ENCODE measurements at regions not wholly inside any gene's neighbourhood (a gene's known extent, or its start where the extent isn't known, plus 50 kb on each side); places are given as distances from the start of the nearest gene placed in this dataset.

- no peaks in the 10 kb centered on the region for H3K36me3 Mint-ChIP-seq
- H3K4me3 Mint-ChIP-seq, result no peak overlapping the region
- peaks cover 0 to 18% (median 5%) of the 10 kb centered on the region in 7 donors for H3K9me3 Mint-ChIP-seq
These were observed 515.0 kb downstream of the PYDC2 start for GRCh38 chr3:191975936-191976335.

DNA sequence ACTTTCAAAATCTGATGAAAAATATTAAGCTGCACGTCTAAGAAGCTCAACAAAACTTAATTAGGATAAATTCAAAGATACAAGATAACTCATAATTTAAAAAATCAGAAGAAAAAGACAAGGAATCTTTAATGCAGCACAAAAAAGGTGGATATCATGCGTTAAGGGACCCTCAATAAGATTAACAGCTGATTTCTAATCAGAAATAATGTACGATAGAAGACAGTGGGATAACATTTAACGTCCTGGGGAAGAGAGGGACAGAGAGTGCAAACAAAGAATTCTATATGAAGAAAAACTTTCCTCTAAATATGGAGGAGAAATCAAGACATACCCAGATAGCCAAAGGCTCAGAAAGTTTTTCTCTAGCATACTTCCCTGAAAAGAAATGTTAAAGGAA is 519.5 kb downstream of the PYDC2 start:
- DNase-seq, result no peak
- H2AFZ ChIP-seq (ENCODE audit: insufficient read depth, low read depth, low read length, poor library complexity, severe bottlenecking), result no peak overlapping the region
- H3K9me3 ChIP-seq (replicated peaks in 1 of 2; ENCODE audit: control insufficient read depth in 1 of 2, insufficient read depth in 1 of 2, low read length in 2 of 2), result peaks cover 0 to 8% of the 10 kb centered on the region in 2 donors
- no peak overlapping the region for H3K4me2 ChIP-seq (replicated peaks; ENCODE audit: extremely low read depth, low read length, poor library complexity, severe bottlenecking)
- TF ChIP-seq, protein P1, sequence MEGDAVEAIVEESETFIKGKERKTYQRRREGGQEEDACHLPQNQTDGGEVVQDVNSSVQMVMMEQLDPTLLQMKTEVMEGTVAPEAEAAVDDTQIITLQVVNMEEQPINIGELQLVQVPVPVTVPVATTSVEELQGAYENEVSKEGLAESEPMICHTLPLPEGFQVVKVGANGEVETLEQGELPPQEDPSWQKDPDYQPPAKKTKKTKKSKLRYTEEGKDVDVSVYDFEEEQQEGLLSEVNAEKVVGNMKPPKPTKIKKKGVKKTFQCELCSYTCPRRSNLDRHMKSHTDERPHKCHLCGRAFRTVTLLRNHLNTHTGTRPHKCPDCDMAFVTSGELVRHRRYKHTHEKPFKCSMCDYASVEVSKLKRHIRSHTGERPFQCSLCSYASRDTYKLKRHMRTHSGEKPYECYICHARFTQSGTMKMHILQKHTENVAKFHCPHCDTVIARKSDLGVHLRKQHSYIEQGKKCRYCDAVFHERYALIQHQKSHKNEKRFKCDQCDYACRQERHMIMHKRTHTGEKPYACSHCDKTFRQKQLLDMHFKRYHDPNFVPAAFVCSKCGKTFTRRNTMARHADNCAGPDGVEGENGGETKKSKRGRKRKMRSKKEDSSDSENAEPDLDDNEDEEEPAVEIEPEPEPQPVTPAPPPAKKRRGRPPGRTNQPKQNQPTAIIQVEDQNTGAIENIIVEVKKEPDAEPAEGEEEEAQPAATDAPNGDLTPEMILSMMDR (IDR thresholded peaks at IDR 0.05), result no peak
- no peak overlapping the region for H3K4me3 ChIP-seq (replicated peaks in 1 of 3; ENCODE audit: low read depth in 2 of 3, low read length in 3 of 3)
- H3K9me3 Mint-ChIP-seq, result peaks cover 0 to 10% (median 6%) of the 10 kb centered on the region in 7 donors
- H3K27ac Mint-ChIP-seq, result no peak overlapping the region
- no CpG with 5 or more reads among the region's 4 CpGs for WGBS (ENCODE audit: insufficient coverage)
- H3K4me1 ChIP-seq (ENCODE audit: control insufficient read depth in 1 of 2, insufficient read depth in 2 of 2, low read length in 2 of 2), result no peaks in the 10 kb centered on the region
- no peaks in the 10 kb centered on the region for H3K27me3 ChIP-seq (ENCODE audit: control insufficient read depth in 2 of 2, insufficient read depth in 2 of 2, low read length in 2 of 2)
- no peak overlapping the region for H3K4me3 Mint-ChIP-seq
- H3K27me3 Mint-ChIP-seq (ENCODE audit: low read depth in 3 of 3), result no peaks in the 10 kb centered on the region
- intact Hi-C loops (cut with micrococcal nuclease), result no loop called here
- no peaks in the 10 kb centered on the region for H3K36me3 Mint-ChIP-seq
- H3K4me1 Mint-ChIP-seq, result no peaks in the 10 kb centered on the region
- H3K36me3 ChIP-seq (replicated peaks in 1 of 2; ENCODE audit: control insufficient read depth in 1 of 2, insufficient read depth in 2 of 2, low read length in 2 of 2), result no peaks in the 10 kb centered on the region
- H3K9ac ChIP-seq (ENCODE audit: insufficient read depth, low read length, poor library complexity, severe bottlenecking), result no peak overlapping the region
- H4K20me1 ChIP-seq (ENCODE audit: insufficient read depth, low read length), result no peaks in the 10 kb centered on the region
- no peak overlapping the region for H3K27ac ChIP-seq (ENCODE audit: low read depth in 1 of 2, low read length in 2 of 2)
- H3K79me2 ChIP-seq (ENCODE audit: insufficient read depth, low read length), result no peaks in the 10 kb centered on the region

More at GRCh38 chr3:191975936-191976335, 515.0 kb downstream of the PYDC2 start:
- no CpG with 5 or more reads among the region's 6 CpGs for WGBS (ENCODE audit: insufficient coverage)
- no peaks in the 10 kb centered on the region for H3K27me3 ChIP-seq (ENCODE audit: control insufficient read depth in 2 of 2, insufficient read depth in 2 of 2, low read length in 2 of 2)
- H3K36me3 ChIP-seq (replicated peaks in 1 of 2; ENCODE audit: control insufficient read depth in 1 of 2, insufficient read depth in 2 of 2, low read length in 2 of 2), result no peaks in the 10 kb centered on the region
- Mint-ChIP-seq H3K27me3 (ENCODE audit: low read depth in 3 of 3) (no peaks in the 10 kb centered on the region), H3K4me1 (no peaks in the 10 kb centered on the region), H3K27ac (no peak overlapping the region)
- no peaks in the 10 kb centered on the region for H3K4me1 ChIP-seq (ENCODE audit: control insufficient read depth in 1 of 2, insufficient read depth in 2 of 2, low read length in 2 of 2)
- no peak overlapping the region for H3K27ac ChIP-seq (ENCODE audit: low read depth in 1 of 2, low read length in 2 of 2)
- H3K79me2 ChIP-seq (ENCODE audit: insufficient read depth, low read length), result no peaks in the 10 kb centered on the region
- intact Hi-C loops (cut with micrococcal nuclease), result no loop called here
- H3K4me2 ChIP-seq (replicated peaks; ENCODE audit: extremely low read depth, low read length, poor library complexity, severe bottlenecking), result no peak overlapping the region
- no peak overlapping the region for H3K4me3 ChIP-seq (replicated peaks in 1 of 3; ENCODE audit: low read depth in 2 of 3, low read length in 3 of 3)
- H3K9ac ChIP-seq (ENCODE audit: insufficient read depth, low read length, poor library complexity, severe bottlenecking), result no peak overlapping the region
- TF ChIP-seq, protein P1 (IDR thresholded peaks at IDR 0.05), result no peak
- H4K20me1 ChIP-seq (ENCODE audit: insufficient read depth, low read length), result no peaks in the 10 kb centered on the region
- no peak overlapping the region for H2AFZ ChIP-seq (ENCODE audit: insufficient read depth, low read depth, low read length, poor library complexity, severe bottlenecking)
- H3K9me3 ChIP-seq (replicated peaks in 1 of 2; ENCODE audit: control insufficient read depth in 1 of 2, insufficient read depth in 1 of 2, low read length in 2 of 2), result peaks cover 0 to 14% of the 10 kb centered on the region in 2 donors
- no peak for DNase-seq

All from CD14-positive monocyte (primary cell).